ENCODE measurements at regions not wholly inside any gene's neighbourhood (a gene's known extent, or its start where the extent isn't known, plus 50 kb on each side); places are given as distances from the start of the nearest gene placed in this dataset.

GRCh38 chr3:148297013-148297412 is 400.7 kb upstream of the AGTR1 start:
- DNase-seq (ENCODE audit: low spot score): no peak

- no peak for DNase-seq (ENCODE audit: low spot score)
Observed at GRCh38 chr3:148307443-148307843, 390.3 kb upstream of the AGTR1 start.

- DNase-seq (ENCODE audit: low spot score): peak; percentile 12
Observed at GRCh38 chr3:148309390-148310035, 388.2 kb upstream of the AGTR1 start.

GRCh38 chr3:148315756-148316155 is 381.9 kb upstream of the AGTR1 start:
- no peak for DNase-seq (ENCODE audit: low spot score)

DNA sequence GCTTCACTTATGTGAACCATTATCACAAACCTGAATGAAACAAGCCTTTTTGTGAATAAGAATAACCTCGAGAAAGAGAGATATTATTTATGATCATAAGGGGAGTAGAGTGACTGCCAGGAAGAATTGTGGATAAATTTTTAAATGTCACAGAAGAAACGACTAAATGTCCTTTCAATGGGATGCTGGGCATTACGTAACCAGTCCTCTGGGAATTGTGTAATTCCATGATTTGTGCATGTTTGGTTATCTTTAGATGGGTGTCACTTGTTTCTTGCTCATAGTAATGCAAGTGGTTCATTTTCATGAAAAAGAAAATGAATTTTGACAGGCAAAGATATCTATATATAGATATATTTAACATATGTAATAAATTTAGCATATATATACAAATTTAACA is 379.5 kb upstream of the AGTR1 start:
- no peak for DNase-seq (ENCODE audit: low spot score)

DNA sequence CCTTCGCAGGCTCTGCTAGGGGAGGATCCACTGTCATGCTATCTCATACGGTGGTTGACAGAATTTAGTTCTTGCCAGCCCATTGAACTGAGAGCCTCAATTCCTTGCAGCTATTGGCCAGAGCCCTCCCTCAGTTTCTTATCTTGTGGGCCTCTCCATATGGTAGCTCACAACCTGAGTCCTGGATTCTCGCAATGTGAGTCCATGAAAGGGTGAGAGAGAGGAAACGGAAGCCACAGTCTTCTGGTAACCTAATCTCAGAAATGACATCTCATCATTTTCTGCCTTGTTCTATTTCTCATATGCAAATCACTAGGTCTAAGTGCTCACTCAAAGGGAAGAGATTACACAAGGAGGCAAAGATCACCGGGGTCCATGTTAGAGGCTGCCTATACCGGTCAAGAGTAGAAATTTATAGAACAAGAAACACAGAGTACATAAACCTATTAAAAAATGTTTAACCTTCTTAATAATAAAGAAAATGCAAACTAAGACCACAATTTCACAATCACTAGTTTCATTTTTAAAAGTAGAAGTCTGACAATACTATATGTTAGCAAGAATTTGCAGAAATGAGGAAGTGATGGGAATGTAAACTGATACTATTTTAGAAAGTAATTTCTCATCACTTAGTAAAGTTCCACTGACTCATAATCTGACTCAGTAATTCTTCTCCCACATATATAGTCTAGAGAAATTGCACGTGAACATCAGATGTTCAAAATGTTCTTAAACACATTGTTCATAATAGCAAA is 378.4 kb upstream of the AGTR1 start:
- DNase-seq (ENCODE audit: low spot score): no peak

- no peak for DNase-seq (ENCODE audit: low spot score)
Observed at GRCh38 chr3:148319960-148320359, 377.7 kb upstream of the AGTR1 start.

DNA sequence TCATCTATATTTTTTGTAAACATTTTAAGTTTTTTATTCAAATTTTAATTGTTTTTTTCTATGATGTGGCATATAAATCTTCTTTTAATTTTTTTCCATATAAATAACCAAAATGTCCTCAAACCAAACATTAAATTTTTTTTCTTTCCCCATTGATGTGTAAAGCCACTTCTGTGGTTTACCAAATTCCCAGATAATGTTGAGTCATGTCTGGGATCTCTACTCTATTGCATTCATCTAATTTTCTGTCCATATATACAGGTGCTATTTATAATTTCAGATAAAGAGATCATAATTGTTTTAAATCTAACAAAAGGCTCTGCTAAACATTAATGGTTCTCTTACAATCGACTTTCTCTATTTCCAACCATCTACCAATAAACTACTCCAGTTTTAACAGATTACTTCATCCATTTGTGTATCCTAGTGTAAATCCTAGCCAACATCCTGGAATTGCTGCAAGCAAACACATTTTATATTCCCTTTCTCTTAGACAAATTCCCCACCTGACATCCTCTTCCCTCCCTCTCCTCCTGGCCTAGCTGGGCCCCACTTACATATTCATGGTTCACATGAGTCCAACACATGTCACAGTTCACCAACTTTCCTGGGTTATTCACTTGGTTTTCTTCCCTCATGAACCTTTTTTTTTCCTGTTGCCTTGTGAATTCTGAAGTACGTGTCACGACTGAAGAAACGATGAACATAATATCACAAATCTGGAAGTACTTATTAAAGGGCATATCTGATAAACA is 368.0 kb upstream of the AGTR1 start:
- no peak for DNase-seq (ENCODE audit: low spot score)

DNA sequence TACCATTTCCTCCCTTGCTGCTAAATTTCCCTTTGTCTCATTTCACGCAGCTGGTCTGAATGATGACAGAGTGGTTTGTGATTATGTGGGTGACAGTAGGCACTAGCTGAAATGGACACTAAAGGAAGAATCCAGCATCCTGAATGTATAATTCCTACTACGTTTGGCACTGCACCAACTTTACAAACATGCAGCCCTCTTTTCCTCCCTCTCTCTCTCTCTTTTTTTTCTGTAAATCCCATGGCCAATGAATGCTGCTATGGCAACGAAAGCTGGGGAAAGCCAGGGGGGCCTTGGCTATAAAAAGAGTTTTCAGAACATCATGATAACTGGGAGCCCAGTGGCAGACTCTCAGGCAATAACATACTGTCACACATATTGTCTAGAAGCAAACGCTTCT is 367.2 kb upstream of the AGTR1 start:
- peak; percentile 18 for DNase-seq (ENCODE audit: low spot score)

GRCh38 chr3:148331081-148331846 is 366.4 kb upstream of the AGTR1 start:
- DNase-seq (ENCODE audit: low spot score): no peak

DNA sequence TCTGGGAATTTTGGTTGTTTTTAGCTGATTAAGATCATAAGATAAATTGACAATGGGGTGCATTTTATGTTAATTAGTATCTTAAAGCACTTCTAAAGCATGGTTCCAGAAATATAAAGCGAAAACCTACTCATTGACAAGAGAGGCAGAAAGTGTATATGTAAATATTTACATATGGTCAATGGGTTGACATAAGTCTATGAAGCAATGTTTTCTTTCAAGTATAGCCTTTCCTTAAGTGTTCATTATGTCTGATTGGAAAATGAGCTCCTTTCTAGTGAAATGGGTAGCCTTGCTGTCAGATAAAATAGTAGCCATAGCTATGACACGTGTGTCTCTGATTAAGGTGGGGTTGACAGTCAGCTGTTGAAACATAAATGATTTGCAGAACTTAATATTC is 365.2 kb upstream of the AGTR1 start:
- DNase-seq (ENCODE audit: low spot score): no peak

DNA sequence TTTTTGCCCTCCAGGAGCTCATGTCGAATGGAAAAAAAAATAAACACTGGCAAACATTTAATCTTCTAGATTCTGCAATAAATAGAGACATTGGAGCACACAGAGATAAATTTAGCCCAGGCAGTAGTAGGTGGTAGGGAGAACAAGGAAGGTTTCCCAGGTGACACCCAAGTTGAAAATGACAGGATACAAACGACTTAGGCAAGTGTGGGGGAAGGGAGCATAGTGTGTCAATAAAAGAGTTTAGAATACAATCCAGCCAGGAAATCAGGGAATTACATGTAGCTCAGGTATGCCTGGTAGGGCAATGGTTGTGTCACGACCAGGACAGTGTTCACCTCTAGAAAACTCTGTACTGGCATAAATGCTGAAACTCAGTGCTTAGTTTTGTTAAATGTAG is 364.6 kb upstream of the AGTR1 start:
- DNase-seq (ENCODE audit: low spot score): no peak

GRCh38 chr3:148335612-148336011 is 362.1 kb upstream of the AGTR1 start:
- DNase-seq (ENCODE audit: low spot score): no peak

DNA sequence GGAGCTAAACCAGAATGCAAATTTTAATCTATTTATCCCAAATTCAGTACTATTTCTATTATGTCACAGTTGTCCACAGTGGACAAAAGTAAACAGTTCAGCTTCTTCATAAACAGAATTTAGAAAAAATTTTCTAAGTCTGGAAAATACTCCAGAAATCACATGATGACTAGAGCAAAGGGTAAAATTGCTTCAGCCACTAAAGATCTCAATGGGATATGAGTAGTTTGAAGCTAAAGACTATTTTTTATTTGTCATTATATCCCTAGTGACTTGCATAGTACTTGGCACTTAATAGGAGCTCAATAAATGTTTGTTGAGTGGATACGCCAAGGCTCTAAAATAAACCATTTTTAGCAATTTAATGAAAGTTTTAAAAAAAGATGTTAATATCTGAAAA is 354.3 kb upstream of the AGTR1 start:
- no peak for DNase-seq (ENCODE audit: low spot score)

DNA sequence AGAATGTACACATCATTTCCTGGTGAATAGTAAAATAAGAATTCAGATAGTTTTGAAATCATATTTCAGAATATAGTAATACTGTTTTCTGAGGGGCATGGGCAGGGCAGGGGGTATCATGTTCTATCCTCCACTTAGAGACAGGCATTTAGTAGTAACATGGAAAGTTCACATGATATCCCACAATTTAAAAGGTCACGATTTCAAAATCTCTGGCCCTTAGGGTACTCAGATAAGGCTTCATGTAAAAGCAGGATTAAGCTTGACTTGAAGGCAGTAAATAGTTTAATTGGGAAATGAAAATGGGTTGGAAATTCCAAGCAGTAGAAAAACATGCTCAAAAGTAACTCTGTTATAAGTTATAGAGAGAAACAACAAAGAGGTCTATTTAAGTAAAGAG is 353.2 kb upstream of the AGTR1 start:
- no peak for DNase-seq (ENCODE audit: low spot score)

DNA sequence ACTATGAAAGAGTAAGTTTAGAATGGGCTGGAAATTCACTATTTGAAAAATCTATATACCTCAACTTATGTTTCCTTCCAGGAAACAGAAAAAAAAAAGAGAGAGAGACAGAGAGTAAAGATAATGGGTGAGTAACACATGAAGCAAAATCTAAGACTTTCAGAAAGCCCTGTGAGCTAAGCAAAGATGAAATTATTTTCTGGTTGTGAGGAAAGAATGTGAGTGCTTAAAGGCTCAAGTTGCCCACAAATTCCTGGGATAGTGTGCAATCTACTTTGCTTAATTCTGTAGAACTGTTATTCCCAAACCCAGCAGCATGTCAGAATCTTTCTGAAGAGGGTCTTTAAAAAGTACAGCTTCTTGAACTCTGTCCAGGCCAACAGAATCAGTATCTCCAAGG is 337.7 kb upstream of the AGTR1 start:
- DNase-seq (ENCODE audit: low spot score): no peak

DNA sequence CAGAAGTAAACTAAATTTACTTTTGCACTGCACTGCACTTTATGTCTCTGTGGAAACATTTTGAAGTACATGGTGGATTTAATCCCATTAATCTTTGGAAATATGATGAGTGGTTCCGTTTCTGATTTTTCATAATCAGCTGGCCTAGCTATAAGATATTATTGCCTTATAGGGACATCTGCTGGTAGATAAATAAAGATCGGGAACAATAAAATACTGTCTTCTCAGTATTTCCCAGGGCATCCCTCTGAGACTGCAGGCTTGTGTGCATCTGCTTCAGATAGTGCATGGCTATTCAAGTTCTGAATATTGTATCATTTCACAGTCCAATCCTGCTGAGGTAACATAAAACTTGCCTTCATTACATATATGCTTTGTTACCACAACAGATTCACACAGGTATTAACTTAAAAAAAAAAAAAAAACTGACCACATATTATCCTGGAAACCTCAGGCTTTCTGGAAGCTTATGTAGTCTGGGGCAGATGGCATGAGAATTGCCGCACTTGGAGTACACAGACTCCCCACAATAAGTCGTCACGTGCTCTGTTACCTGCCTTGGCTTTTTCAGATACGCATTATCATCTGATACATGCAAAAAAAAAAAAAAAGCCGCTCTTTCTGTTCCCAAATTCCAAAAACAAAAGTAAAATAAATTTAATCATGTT is 330.8 kb upstream of the AGTR1 start:
- DNase-seq (ENCODE audit: low spot score): peak; percentile 41

- no peak for DNase-seq (ENCODE audit: low spot score)
Observed at GRCh38 chr3:148367756-148368155, 329.9 kb upstream of the AGTR1 start.

- no peak for DNase-seq (ENCODE audit: low spot score)
Observed at GRCh38 chr3:148369381-148369780, 328.3 kb upstream of the AGTR1 start.

DNA sequence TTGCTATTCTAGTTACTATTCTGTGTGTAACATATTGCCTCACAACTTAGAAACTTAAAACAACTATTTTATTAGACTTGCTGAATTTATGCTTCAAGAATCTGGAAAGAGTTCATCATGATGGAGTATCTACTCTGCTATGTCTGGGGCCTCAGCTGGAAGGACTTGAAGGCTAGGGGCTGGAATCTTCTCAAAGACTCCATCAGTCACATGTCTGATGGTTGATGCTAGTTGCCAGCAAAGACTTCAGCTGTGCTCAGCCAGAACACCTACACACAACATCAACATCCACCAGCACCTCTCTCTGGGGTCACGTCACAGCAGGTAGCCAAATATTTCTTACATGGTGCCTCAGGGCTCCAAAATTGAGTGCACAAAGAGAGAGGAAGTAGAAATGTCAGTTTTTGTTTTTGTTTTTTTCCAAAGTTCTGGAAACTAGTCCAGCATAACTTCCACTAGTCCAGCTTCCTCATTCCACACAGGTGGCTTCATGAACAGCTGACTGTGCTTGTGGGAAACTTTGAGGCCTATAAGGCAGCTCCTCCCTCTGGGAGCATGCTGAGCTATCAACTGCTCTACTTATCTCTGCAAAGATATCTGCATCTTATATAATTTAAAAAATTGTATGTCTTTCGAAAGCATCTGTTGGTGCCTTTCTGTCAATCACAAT is 325.4 kb upstream of the AGTR1 start:
- DNase-seq (ENCODE audit: low spot score): no peak

- no peak for DNase-seq (ENCODE audit: low spot score)
Observed at GRCh38 chr3:148373961-148374360, 323.7 kb upstream of the AGTR1 start.

All from Ammon's horn (tissue), 1 donor.